ENCODE measurements at regions not wholly inside any gene's neighbourhood (a gene's known extent, or its start where the extent isn't known, plus 50 kb on each side); places are given as distances from the start of the nearest gene placed in this dataset.

DNA sequence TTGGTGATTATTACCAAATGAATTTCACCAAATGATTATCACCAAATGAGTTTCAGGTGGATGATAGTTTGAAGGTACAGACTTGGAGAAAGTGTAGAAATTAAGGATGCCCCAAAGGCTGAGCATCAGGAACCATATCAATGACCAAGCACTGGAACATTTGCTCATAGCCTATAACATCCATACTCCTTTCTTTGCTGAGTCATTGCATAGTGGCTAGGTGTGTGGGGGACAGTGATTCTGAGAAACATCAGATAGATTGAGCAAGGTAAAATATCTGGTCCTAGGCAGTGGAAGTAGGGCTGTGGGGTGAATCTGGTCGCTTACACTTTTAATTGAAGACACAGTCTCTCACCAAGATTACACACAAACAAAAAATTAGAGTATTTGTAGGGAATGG lies 1362.5 kb upstream of the PABPC4L start:
- TF ChIP-seq, protein P1, sequence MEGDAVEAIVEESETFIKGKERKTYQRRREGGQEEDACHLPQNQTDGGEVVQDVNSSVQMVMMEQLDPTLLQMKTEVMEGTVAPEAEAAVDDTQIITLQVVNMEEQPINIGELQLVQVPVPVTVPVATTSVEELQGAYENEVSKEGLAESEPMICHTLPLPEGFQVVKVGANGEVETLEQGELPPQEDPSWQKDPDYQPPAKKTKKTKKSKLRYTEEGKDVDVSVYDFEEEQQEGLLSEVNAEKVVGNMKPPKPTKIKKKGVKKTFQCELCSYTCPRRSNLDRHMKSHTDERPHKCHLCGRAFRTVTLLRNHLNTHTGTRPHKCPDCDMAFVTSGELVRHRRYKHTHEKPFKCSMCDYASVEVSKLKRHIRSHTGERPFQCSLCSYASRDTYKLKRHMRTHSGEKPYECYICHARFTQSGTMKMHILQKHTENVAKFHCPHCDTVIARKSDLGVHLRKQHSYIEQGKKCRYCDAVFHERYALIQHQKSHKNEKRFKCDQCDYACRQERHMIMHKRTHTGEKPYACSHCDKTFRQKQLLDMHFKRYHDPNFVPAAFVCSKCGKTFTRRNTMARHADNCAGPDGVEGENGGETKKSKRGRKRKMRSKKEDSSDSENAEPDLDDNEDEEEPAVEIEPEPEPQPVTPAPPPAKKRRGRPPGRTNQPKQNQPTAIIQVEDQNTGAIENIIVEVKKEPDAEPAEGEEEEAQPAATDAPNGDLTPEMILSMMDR (IDR thresholded peaks at IDR 0.05; ENCODE audit: low read depth, low read length) = no peak
- no peak for DNase-seq (ENCODE audit: low read depth in 2 of 2)
- no peak overlapping the region for H3K4me3 ChIP-seq (replicated peaks in 1 of 2; ENCODE audit: low read depth in 2 of 2, low read length in 2 of 2)

DNA sequence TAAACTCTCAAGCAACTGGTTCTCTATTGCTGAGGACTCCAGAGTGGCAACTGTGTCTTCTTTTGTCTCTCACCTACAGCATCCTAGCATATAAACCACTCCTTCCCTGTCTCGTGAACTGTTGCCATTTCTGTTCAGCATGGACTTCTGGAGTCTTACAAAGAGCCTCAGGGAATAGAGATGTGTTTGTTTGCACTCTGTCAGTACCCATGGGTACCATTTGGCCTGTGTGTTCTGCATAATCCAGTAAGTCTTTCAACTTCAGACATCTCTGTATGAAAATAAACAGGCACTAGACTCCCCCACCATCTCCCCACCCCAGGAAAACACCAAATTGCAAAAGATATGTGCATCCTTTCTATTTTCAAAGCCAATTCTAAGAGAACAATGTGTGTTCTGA lies 1351.6 kb upstream of the PABPC4L start:
- no peak overlapping the region for H3K4me3 ChIP-seq (replicated peaks in 1 of 2; ENCODE audit: low read depth in 2 of 2, low read length in 2 of 2)
- TF ChIP-seq, protein P1 (IDR thresholded peaks at IDR 0.05; ENCODE audit: low read depth, low read length) = no peak
- no peak for DNase-seq (ENCODE audit: low read depth in 2 of 2)

- TF ChIP-seq, protein P1 (IDR thresholded peaks at IDR 0.05; ENCODE audit: low read depth, low read length) = no peak
- no peak for DNase-seq (ENCODE audit: low read depth in 2 of 2)
- H3K4me3 ChIP-seq (replicated peaks in 1 of 2; ENCODE audit: low read depth in 2 of 2, low read length in 2 of 2) = no peak overlapping the region
Measured at GRCh38 chr4:135552131-135552530, 1350.5 kb upstream of the PABPC4L start.

- H3K4me3 ChIP-seq (replicated peaks in 1 of 2; ENCODE audit: low read depth in 2 of 2, low read length in 2 of 2) = no peak overlapping the region
- DNase-seq (ENCODE audit: low read depth in 2 of 2) = no peak
- TF ChIP-seq, protein P1 (IDR thresholded peaks at IDR 0.05; ENCODE audit: low read depth, low read length) = no peak
Measured at GRCh38 chr4:135548711-135549110, 1347.1 kb upstream of the PABPC4L start.

DNA sequence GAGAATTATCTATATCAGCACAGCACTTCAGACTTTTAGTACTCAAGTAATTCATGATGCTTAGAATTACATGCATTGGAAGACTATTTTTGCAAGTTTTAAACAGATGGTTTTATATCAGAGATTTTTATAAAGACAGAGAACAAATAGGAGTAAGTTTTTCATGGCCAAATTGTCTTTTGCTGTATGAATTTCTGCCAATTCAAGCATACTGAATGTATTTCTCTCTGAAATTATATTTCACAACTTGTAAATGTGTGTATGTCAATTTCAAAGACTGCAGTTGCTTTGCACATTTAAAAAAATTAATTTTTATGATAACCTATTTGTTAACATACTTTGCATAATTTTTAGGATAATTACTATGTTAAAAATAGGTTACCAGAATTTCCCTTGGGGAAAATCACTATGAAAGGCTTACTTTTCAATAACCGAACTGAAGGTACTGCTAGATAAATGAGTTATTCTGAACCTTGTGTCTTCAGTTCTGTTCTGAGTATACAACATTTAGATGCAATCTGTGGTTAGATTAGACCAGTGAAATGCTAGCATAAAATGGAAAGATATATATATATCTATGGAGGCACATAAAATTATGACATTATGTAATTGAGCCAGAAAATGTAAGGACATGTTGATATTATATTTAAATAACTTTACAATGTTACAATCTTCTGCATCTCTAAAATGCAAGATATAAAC lies 1344.2 kb upstream of the PABPC4L start:
- no peak for DNase-seq (ENCODE audit: low read depth in 2 of 2)
- TF ChIP-seq, protein P1 (IDR thresholded peaks at IDR 0.05; ENCODE audit: low read depth, low read length) = no peak
- H3K4me3 ChIP-seq (replicated peaks in 1 of 2; ENCODE audit: low read depth in 2 of 2, low read length in 2 of 2) = no peak overlapping the region

- no peak overlapping the region for H3K4me3 ChIP-seq (replicated peaks in 1 of 2; ENCODE audit: low read depth in 2 of 2, low read length in 2 of 2)
- no peak for DNase-seq (ENCODE audit: low read depth in 2 of 2)
- TF ChIP-seq, protein P1 (IDR thresholded peaks at IDR 0.05; ENCODE audit: low read depth, low read length) = no peak
Measured at GRCh38 chr4:135538698-135539097, 1337.1 kb upstream of the PABPC4L start.

DNA sequence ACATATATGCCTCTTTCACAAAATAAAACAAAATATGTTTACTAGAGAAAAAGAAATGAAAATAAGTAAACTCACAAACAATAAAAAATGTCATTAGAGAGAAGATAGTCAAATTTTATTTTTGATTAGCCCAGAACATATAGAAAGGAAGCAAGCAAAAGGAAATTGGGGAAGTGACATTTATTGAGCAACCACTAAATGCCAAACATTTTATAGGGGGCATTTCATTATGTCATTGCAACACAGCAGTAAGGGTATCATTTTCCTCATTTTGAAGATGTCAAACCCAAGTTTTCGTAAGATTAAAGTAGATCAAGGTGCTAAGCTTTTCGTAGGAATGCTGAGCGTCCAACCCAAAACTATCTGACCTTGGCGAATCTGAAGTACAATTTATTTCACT lies 1331.5 kb upstream of the PABPC4L start:
- TF ChIP-seq, protein P1 (IDR thresholded peaks at IDR 0.05; ENCODE audit: low read depth, low read length) = no peak
- H3K4me3 ChIP-seq (replicated peaks in 1 of 2; ENCODE audit: low read depth in 2 of 2, low read length in 2 of 2) = no peak overlapping the region
- DNase-seq (ENCODE audit: low read depth in 2 of 2) = no peak
